ENCODE measurements at regions not wholly inside any gene's neighbourhood (a gene's known extent, or its start where the extent isn't known, plus 50 kb on each side); places are given as distances from the start of the nearest gene placed in this dataset.
"Not testable (repeated sequence)": the region's sequence is repeated elsewhere in the genome, so short reads cannot be mapped to it uniquely, and the experiment has no call there.

GRCh38 chr5:2063380-2063779 lies 180.7 kb upstream of the IRX4 start:
- not testable (repeated sequence) for TF ChIP-seq EZH2phosphoT487 (IDR thresholded peaks at IDR 0.05; ENCODE audit: low read depth); CTCF (IDR thresholded peaks at IDR 0.05; ENCODE audit: low read depth, low read length)

Measured in OCI-LY3 (cell line).